GM19468 (cell line): ENCODE measurements at regions not wholly inside any gene's neighbourhood (a gene's known extent, or its start where the extent isn't known, plus 50 kb on each side); places are given as distances from the start of the nearest gene placed in this dataset.

Experiments used
- ATAC-seq: cut with Tn5 transposase; IDR thresholded peaks from one replicate; pipeline ENCODE4 v1.9.1; 2021; ENCODE audit warnings: mild to moderate bottlenecking, moderate library complexity, moderate number of reproducible peaks; ENCODE audit not compliant: unreplicated experiment; ENCODE audit errors: extremely low read depth

GRCh38 chr10:130395248-130395936 lies 259.2 kb downstream of the GLRX3 start:
- no peak for ATAC-seq

- ATAC-seq: no peak
These were observed 259.9 kb downstream of the GLRX3 start for GRCh38 chr10:130396044-130396443.

GRCh38 chr10:130398090-130398994 lies 262.2 kb downstream of the GLRX3 start:
- ATAC-seq: no peak

GRCh38 chr10:130399425-130399950 lies 263.3 kb downstream of the GLRX3 start:
- no peak for ATAC-seq

- ATAC-seq: no peak
These were observed 264.7 kb downstream of the GLRX3 start for GRCh38 chr10:130400890-130401289.

GRCh38 chr10:130401860-130402765 lies 265.9 kb downstream of the GLRX3 start:
- no peak for ATAC-seq

- ATAC-seq: no peak
These were observed 267.2 kb downstream of the GLRX3 start for GRCh38 chr10:130403153-130404075.

- ATAC-seq: no peak
These were observed 268.4 kb downstream of the GLRX3 start for GRCh38 chr10:130404476-130405055.

GRCh38 chr10:130407052-130407451 lies 270.9 kb downstream of the GLRX3 start:
- no peak for ATAC-seq

- no peak for ATAC-seq
These were observed 273.1 kb downstream of the GLRX3 start for GRCh38 chr10:130409331-130409730.

- ATAC-seq: no peak
These were observed 273.7 kb downstream of the GLRX3 start for GRCh38 chr10:130409931-130410330.

GRCh38 chr10:130411496-130412085 lies 275.4 kb downstream of the GLRX3 start:
- no peak for ATAC-seq

GRCh38 chr10:130412317-130412716 lies 276.1 kb downstream of the GLRX3 start:
- ATAC-seq: no peak

- no peak for ATAC-seq
These were observed 280.4 kb downstream of the GLRX3 start for GRCh38 chr10:130416334-130417150.

GRCh38 chr10:130418731-130419130 lies 282.5 kb downstream of the GLRX3 start:
- no peak for ATAC-seq

GRCh38 chr10:130421909-130422308 lies 285.7 kb downstream of the GLRX3 start:
- ATAC-seq: no peak
